ENCODE measurements at regions not wholly inside any gene's neighbourhood (a gene's known extent, or its start where the extent isn't known, plus 50 kb on each side); places are given as distances from the start of the nearest gene placed in this dataset.

DNA sequence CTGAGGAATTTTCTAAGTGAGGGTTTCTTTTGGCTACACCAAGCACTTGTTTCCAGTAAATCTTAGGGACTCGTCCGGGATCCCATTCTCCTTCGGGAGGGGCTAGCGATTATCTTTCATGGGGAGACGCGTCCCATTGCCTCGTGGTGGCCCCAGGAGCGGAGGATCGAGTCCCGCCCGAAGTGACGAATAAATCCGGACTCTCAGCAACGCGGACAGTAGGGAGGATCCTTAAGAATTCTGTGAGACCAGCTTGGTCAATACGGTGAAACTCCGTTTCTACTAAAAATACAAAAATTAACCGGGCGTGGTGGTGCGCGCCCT lies 69.1 kb upstream of the PRSS16 start:
- TF ChIP-seq, protein P1, sequence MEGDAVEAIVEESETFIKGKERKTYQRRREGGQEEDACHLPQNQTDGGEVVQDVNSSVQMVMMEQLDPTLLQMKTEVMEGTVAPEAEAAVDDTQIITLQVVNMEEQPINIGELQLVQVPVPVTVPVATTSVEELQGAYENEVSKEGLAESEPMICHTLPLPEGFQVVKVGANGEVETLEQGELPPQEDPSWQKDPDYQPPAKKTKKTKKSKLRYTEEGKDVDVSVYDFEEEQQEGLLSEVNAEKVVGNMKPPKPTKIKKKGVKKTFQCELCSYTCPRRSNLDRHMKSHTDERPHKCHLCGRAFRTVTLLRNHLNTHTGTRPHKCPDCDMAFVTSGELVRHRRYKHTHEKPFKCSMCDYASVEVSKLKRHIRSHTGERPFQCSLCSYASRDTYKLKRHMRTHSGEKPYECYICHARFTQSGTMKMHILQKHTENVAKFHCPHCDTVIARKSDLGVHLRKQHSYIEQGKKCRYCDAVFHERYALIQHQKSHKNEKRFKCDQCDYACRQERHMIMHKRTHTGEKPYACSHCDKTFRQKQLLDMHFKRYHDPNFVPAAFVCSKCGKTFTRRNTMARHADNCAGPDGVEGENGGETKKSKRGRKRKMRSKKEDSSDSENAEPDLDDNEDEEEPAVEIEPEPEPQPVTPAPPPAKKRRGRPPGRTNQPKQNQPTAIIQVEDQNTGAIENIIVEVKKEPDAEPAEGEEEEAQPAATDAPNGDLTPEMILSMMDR (IDR thresholded peaks at IDR 0.05): no peak
- TF ChIP-seq, protein P2, sequence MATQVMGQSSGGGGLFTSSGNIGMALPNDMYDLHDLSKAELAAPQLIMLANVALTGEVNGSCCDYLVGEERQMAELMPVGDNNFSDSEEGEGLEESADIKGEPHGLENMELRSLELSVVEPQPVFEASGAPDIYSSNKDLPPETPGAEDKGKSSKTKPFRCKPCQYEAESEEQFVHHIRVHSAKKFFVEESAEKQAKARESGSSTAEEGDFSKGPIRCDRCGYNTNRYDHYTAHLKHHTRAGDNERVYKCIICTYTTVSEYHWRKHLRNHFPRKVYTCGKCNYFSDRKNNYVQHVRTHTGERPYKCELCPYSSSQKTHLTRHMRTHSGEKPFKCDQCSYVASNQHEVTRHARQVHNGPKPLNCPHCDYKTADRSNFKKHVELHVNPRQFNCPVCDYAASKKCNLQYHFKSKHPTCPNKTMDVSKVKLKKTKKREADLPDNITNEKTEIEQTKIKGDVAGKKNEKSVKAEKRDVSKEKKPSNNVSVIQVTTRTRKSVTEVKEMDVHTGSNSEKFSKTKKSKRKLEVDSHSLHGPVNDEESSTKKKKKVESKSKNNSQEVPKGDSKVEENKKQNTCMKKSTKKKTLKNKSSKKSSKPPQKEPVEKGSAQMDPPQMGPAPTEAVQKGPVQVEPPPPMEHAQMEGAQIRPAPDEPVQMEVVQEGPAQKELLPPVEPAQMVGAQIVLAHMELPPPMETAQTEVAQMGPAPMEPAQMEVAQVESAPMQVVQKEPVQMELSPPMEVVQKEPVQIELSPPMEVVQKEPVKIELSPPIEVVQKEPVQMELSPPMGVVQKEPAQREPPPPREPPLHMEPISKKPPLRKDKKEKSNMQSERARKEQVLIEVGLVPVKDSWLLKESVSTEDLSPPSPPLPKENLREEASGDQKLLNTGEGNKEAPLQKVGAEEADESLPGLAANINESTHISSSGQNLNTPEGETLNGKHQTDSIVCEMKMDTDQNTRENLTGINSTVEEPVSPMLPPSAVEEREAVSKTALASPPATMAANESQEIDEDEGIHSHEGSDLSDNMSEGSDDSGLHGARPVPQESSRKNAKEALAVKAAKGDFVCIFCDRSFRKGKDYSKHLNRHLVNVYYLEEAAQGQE (IDR thresholded peaks at IDR 0.05; ENCODE audit: insufficient read depth in 1 of 2, low read depth in 2 of 2, low read length in 1 of 2): no peak
- TF ChIP-seq POLR2AphosphoS5 (IDR thresholded peaks at IDR 0.05; ENCODE audit: low read depth, low read length): no peak
- TF ChIP-seq SIN3A (IDR thresholded peaks at IDR 0.05; ENCODE audit: borderline replicate concordance, insufficient read depth, low read depth, low read length): no peak

All from Panc1 (cell line).